Astrocyte (in vitro differentiated cells and primary cell): ENCODE measurements at regions not wholly inside any gene's neighbourhood (a gene's known extent, or its start where the extent isn't known, plus 50 kb on each side); places are given as distances from the start of the nearest gene placed in this dataset.

Experiments
- DNase-seq: peaks from one replicate; pipeline ENCODE4 v3.0.0-alpha.2; 2010; ENCODE audit warnings: low read depth
- FAIRE-seq: peaks from 2 replicates; lab custom pipeline; 2011; peaks lifted over from hg19 to GRCh38; lab: Jason Lieb, UNC
- H2AFZ ChIP-seq: 2 replicates; pipeline ENCODE4 v1.6.0; 2012; ENCODE audit warnings: low read depth, low read length, inconsistent platforms
- H3K27ac ChIP-seq: 2 replicates; pipeline ENCODE4 v1.5.1; 2011; ENCODE audit warnings: low read depth, low read length, inconsistent platforms
- H3K27me3 ChIP-seq: 2 replicates; pipeline ENCODE4 v1.6.0; 2011; ENCODE audit warnings: low read length, inconsistent platforms; ENCODE audit not compliant: insufficient read depth
- H3K36me3 ChIP-seq: 2 replicates; pipeline ENCODE4 v1.5.1; 2011; ENCODE audit warnings: low read length, inconsistent platforms; ENCODE audit not compliant: insufficient read depth
- H3K4me1 ChIP-seq: 2 replicates; pipeline ENCODE4 v1.5.1; 2011; ENCODE audit warnings: low read length, inconsistent platforms; ENCODE audit not compliant: insufficient read depth
- H3K4me2 ChIP-seq: 2 replicates; pipeline ENCODE4 v1.6.0; 2012; ENCODE audit warnings: low read length, inconsistent platforms
- H3K4me3 ChIP-seq: 2 replicates; pipeline ENCODE4 v1.5.1; 2011; ENCODE audit warnings: low read depth, mild to moderate bottlenecking, low read length, inconsistent platforms; ENCODE audit not compliant: insufficient read depth
- H3K79me2 ChIP-seq: 2 replicates; pipeline ENCODE4 v1.6.0; 2012; ENCODE audit warnings: mild to moderate bottlenecking, low read length, inconsistent platforms; ENCODE audit not compliant: insufficient read depth
- H3K9ac ChIP-seq: 2 replicates; pipeline ENCODE4 v1.6.0; 2012; ENCODE audit warnings: mild to moderate bottlenecking, low read length, inconsistent platforms
- H3K9me3 ChIP-seq: 2 replicates; pipeline ENCODE4 v1.5.1; 2012; ENCODE audit warnings: low read depth, mild to moderate bottlenecking, low read length, inconsistent platforms; ENCODE audit not compliant: insufficient read depth
- H4K20me1 ChIP-seq: 2 replicates; pipeline ENCODE4 v1.6.0; 2012; ENCODE audit warnings: low read length, inconsistent platforms; ENCODE audit not compliant: insufficient read depth
- H3K27ac Mint-ChIP-seq: one replicate; pipeline ENCODE4 v1.8.0; 2021; ENCODE audit warnings: mild to moderate bottlenecking, mixed read lengths; ENCODE audit not compliant: unreplicated experiment
- H3K27me3 Mint-ChIP-seq: one replicate; pipeline ENCODE4 v1.8.0; 2021; ENCODE audit warnings: low read depth, mixed read lengths; ENCODE audit not compliant: unreplicated experiment
- H3K36me3 Mint-ChIP-seq: one replicate; pipeline ENCODE4 v1.8.0; 2021; ENCODE audit warnings: low read depth, mixed read lengths; ENCODE audit not compliant: unreplicated experiment
- H3K4me1 Mint-ChIP-seq: one replicate; pipeline ENCODE4 v1.8.0; 2021; ENCODE audit warnings: low read depth, mixed read lengths; ENCODE audit not compliant: unreplicated experiment
- H3K4me3 Mint-ChIP-seq: one replicate; pipeline ENCODE4 v1.8.0; 2021; ENCODE audit warnings: mild to moderate bottlenecking, moderate library complexity, mixed read lengths; ENCODE audit not compliant: unreplicated experiment
- H3K9me3 Mint-ChIP-seq: one replicate; pipeline ENCODE4 v1.8.0; 2021; ENCODE audit warnings: mild to moderate bottlenecking, mixed read lengths; ENCODE audit not compliant: unreplicated experiment
- EZH2 ChIP-seq: IDR thresholded peaks from 2 replicates; pipeline ENCODE4 v1.6.1; 2012; ENCODE audit warnings: mild to moderate bottlenecking, low read length, inconsistent platforms; ENCODE audit not compliant: insufficient read depth
- TF ChIP-seq, protein P1 (sequence below): IDR thresholded peaks from 2 replicates; pipeline ENCODE4 v1.5.1; 2011; ENCODE audit warnings: low read depth, mild to moderate bottlenecking, inconsistent platforms, low read length, moderate library complexity; ENCODE audit not compliant: insufficient read depth

DNA sequence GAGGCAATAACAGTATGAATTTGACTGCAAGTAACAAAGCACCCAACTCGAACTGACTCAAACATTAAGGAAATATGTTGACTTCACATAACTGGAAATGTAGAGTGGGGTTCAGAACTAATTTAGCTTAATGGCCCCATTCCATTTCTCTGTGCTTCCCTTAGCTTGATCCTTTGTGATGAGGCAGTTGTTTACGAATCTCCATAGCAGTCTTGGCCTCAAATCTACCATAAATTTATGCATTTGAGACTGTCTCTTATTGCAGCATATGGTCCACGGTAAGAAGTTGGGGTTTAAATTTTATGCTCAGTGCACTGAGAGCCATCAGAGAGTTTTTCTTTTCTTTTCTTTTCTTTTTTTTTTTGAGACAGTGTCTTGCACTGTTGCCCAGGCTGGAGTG is 148.7 kb upstream of the POU1F1 start:
- no peak for TF ChIP-seq EZH2
- TF ChIP-seq, protein P1, sequence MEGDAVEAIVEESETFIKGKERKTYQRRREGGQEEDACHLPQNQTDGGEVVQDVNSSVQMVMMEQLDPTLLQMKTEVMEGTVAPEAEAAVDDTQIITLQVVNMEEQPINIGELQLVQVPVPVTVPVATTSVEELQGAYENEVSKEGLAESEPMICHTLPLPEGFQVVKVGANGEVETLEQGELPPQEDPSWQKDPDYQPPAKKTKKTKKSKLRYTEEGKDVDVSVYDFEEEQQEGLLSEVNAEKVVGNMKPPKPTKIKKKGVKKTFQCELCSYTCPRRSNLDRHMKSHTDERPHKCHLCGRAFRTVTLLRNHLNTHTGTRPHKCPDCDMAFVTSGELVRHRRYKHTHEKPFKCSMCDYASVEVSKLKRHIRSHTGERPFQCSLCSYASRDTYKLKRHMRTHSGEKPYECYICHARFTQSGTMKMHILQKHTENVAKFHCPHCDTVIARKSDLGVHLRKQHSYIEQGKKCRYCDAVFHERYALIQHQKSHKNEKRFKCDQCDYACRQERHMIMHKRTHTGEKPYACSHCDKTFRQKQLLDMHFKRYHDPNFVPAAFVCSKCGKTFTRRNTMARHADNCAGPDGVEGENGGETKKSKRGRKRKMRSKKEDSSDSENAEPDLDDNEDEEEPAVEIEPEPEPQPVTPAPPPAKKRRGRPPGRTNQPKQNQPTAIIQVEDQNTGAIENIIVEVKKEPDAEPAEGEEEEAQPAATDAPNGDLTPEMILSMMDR, result no peak
- Mint-ChIP-seq H3K27me3 (no peaks in the 10 kb centered on the region), H3K27ac (no peak overlapping the region), H3K4me1 (no peaks in the 10 kb centered on the region), H3K9me3 (no peaks in the 10 kb centered on the region), H3K36me3 (peaks cover 2% of the 10 kb centered on the region), H3K4me3 (no peak overlapping the region)
- Histone ChIP-seq H3K4me1 (no peaks in the 10 kb centered on the region), H3K4me2 (no peak overlapping the region), H3K9ac (no peak overlapping the region), H3K27me3 (no peaks in the 10 kb centered on the region), H3K36me3 (no peaks in the 10 kb centered on the region), H3K27ac (no peak overlapping the region), H3K79me2 (no peaks in the 10 kb centered on the region), H3K4me3 (no peak overlapping the region), H4K20me1 (no peaks in the 10 kb centered on the region), H3K9me3 (no peaks in the 10 kb centered on the region), H2AFZ (no peak overlapping the region)
- FAIRE-seq (no peak), DNase-seq (no peak)

DNA sequence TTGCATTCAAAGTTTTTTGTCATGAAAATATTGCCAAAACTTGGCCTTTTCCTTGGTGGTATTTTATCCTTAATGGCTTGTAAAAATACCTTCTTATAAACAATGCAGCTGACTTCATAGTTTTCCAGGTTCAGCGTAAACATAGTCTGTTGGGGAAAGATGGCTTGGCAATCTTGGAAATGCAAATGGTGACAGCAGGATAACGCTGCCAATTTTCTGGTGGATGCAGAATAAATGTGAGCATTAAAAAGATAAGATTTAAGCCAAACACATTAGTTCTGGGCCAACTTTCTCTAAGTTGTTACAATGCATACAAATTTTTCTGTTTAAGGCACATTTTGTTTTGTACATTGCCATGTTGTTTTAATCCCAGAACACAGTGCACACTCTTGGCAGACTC is 147.0 kb upstream of the POU1F1 start:
- no peak overlapping the region for H3K27ac Mint-ChIP-seq
- H2AFZ ChIP-seq, result no peak overlapping the region
- H3K4me3 ChIP-seq, result no peak overlapping the region
- H3K9me3 Mint-ChIP-seq, result no peaks in the 10 kb centered on the region
- no peak overlapping the region for H3K9ac ChIP-seq
- H4K20me1 ChIP-seq, result no peaks in the 10 kb centered on the region
- H3K4me3 Mint-ChIP-seq, result no peak overlapping the region
- no peaks in the 10 kb centered on the region for H3K36me3 ChIP-seq
- FAIRE-seq (no peak), DNase-seq (no peak)
- H3K27me3 Mint-ChIP-seq, result no peaks in the 10 kb centered on the region
- no peaks in the 10 kb centered on the region for H3K4me1 Mint-ChIP-seq
- no peak overlapping the region for H3K27ac ChIP-seq
- no peaks in the 10 kb centered on the region for H3K4me1 ChIP-seq
- H3K27me3 ChIP-seq, result no peaks in the 10 kb centered on the region
- H3K36me3 Mint-ChIP-seq, result no peaks in the 10 kb centered on the region
- TF ChIP-seq EZH2, result no peak
- TF ChIP-seq, protein P1, result no peak
- H3K79me2 ChIP-seq, result no peaks in the 10 kb centered on the region
- no peaks in the 10 kb centered on the region for H3K9me3 ChIP-seq
- H3K4me2 ChIP-seq, result no peak overlapping the region

DNA sequence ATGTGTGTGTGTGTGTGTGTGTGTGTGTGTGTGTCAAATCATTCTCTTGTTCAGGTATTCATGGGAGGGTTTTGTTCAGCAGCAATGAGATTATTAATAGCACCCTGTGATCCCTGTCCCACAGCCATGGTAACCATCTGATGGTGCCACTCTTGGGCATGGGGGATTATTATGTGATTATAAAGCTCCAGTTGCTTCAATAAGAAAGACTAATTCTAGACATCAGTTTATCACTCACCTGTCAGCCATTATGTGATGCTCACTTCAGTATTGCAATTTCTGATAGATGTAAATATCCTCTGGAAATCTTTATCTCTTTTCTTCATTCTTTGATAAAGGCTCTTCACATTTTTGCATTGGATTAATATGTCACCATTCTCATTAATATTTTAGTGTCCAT is 145.9 kb upstream of the POU1F1 start:
- Histone ChIP-seq H3K36me3 (no peaks in the 10 kb centered on the region), H3K4me2 (no peak overlapping the region), H2AFZ (no peak overlapping the region), H3K4me3 (no peak overlapping the region), H3K79me2 (no peaks in the 10 kb centered on the region), H3K4me1 (no peaks in the 10 kb centered on the region), H3K27ac (no peak overlapping the region), H3K9me3 (no peaks in the 10 kb centered on the region), H3K9ac (no peak overlapping the region), H4K20me1 (no peaks in the 10 kb centered on the region), H3K27me3 (no peaks in the 10 kb centered on the region)
- FAIRE-seq (no peak), DNase-seq (no peak)
- Mint-ChIP-seq H3K9me3 (no peaks in the 10 kb centered on the region), H3K4me3 (no peak overlapping the region), H3K36me3 (no peaks in the 10 kb centered on the region), H3K27ac (no peak overlapping the region), H3K4me1 (no peaks in the 10 kb centered on the region), H3K27me3 (no peaks in the 10 kb centered on the region)
- TF ChIP-seq, protein P1, result no peak
- no peak for TF ChIP-seq EZH2
